ENCODE measurements at regions not wholly inside any gene's neighbourhood (a gene's known extent, or its start where the extent isn't known, plus 50 kb on each side); places are given as distances from the start of the nearest gene placed in this dataset.

DNA sequence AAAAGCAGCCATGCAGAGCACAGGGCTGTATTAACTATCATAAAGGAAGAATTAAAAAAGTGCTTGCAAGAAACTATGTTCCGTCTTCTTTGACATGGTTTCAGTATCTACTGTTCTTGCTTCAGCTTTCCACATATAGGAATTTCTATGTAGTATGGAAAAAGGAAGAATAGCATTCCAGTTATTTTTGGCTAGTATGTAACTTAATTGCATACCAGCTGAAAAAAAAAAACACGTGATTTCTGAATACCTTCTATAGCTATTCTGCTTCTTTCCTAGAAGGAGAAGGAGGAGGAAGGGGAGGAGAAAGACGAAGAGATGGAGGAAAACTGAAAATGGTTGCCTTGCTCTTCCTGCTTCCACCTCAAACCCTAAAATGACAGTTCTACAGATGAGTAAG, 619.0 kb downstream of the KCTD12 start:
- BruUV-seq (replicated peaks) = no TSS peak
- Histone ChIP-seq H3K4me3 (no peak overlapping the region), H3K4me1 (replicated peaks; ENCODE audit: insufficient read depth) (no peaks in the 10 kb centered on the region), H4K20me1 (ENCODE audit: insufficient read depth) (no peaks in the 10 kb centered on the region), H3K4me2 (no peak overlapping the region), H3K79me2 (ENCODE audit: low read depth) (no peaks in the 10 kb centered on the region), H3K9me2 (ENCODE audit: insufficient read depth) (no peaks in the 10 kb centered on the region), H3K9me3 (ENCODE audit: insufficient read depth, low read depth) (no peaks in the 10 kb centered on the region), H3K27ac (no peak overlapping the region), H3F3A (ENCODE audit: insufficient read depth, low read depth) (no peaks in the 10 kb centered on the region), H3K36me3 (ENCODE audit: low read depth) (no peaks in the 10 kb centered on the region), H2AFZ (no peak overlapping the region), H3K27me3 (ENCODE audit: insufficient read depth, low read depth) (no peaks in the 10 kb centered on the region)
- no peak for DNase-seq
- no peak for TF ChIP-seq EZH2 (IDR thresholded peaks at IDR 0.05; ENCODE audit: low read depth)
- TF ChIP-seq, protein P1, sequence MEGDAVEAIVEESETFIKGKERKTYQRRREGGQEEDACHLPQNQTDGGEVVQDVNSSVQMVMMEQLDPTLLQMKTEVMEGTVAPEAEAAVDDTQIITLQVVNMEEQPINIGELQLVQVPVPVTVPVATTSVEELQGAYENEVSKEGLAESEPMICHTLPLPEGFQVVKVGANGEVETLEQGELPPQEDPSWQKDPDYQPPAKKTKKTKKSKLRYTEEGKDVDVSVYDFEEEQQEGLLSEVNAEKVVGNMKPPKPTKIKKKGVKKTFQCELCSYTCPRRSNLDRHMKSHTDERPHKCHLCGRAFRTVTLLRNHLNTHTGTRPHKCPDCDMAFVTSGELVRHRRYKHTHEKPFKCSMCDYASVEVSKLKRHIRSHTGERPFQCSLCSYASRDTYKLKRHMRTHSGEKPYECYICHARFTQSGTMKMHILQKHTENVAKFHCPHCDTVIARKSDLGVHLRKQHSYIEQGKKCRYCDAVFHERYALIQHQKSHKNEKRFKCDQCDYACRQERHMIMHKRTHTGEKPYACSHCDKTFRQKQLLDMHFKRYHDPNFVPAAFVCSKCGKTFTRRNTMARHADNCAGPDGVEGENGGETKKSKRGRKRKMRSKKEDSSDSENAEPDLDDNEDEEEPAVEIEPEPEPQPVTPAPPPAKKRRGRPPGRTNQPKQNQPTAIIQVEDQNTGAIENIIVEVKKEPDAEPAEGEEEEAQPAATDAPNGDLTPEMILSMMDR (conservative IDR thresholded peaks at IDR 0.05) = no peak
- POLR2A ChIA-PET (ENCODE audit: unreplicated experiment) = no interaction called here
- intact Hi-C loops (cut with micrococcal nuclease; ENCODE audit: unreplicated experiment) = no loop called here
- CTCF ChIA-PET = no interaction called here

DNA sequence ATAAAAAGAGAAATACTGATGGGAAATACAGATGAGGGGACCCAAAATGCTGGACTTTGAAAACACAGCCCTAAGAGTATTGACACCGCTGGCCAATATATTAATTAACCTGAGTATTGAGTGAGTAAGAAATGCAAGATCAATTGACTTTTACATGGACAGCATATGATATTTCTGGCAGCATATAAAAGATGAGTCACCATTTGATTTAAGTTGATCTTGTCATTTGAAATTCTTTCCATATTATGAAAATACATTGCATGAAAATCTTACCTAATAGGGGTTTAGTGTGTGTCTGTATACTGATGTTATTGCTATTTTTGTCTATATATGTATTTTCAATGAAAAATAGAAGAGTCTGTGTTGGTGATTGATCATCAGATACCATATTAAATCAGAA, 619.6 kb downstream of the KCTD12 start:
- no peak overlapping the region for H3K4me3 ChIP-seq
- CTCF ChIA-PET = no interaction called here
- DNase-seq = no peak
- H4K20me1 ChIP-seq (ENCODE audit: insufficient read depth) = no peaks in the 10 kb centered on the region
- intact Hi-C loops (cut with micrococcal nuclease; ENCODE audit: unreplicated experiment) = no loop called here
- POLR2A ChIA-PET (ENCODE audit: unreplicated experiment) = no interaction called here
- no peaks in the 10 kb centered on the region for H3K27me3 ChIP-seq (ENCODE audit: insufficient read depth, low read depth)
- no peaks in the 10 kb centered on the region for H3F3A ChIP-seq (ENCODE audit: insufficient read depth, low read depth)
- no TSS peak for BruUV-seq (replicated peaks)
- H3K9me3 ChIP-seq (ENCODE audit: insufficient read depth, low read depth) = no peaks in the 10 kb centered on the region
- H3K27ac ChIP-seq = no peak overlapping the region
- H3K4me1 ChIP-seq (replicated peaks; ENCODE audit: insufficient read depth) = no peaks in the 10 kb centered on the region
- no peaks in the 10 kb centered on the region; the same call in 1 of the 2 replicates for H3K9me2 ChIP-seq (ENCODE audit: insufficient read depth)
- H2AFZ ChIP-seq = no peak overlapping the region
- TF ChIP-seq, protein P1 (conservative IDR thresholded peaks at IDR 0.05) = no peak
- no peak for TF ChIP-seq EZH2 (IDR thresholded peaks at IDR 0.05; ENCODE audit: low read depth)
- no peaks in the 10 kb centered on the region for H3K36me3 ChIP-seq (ENCODE audit: low read depth)
- H3K4me2 ChIP-seq = no peak overlapping the region
- no peaks in the 10 kb centered on the region for H3K79me2 ChIP-seq (ENCODE audit: low read depth)

DNA sequence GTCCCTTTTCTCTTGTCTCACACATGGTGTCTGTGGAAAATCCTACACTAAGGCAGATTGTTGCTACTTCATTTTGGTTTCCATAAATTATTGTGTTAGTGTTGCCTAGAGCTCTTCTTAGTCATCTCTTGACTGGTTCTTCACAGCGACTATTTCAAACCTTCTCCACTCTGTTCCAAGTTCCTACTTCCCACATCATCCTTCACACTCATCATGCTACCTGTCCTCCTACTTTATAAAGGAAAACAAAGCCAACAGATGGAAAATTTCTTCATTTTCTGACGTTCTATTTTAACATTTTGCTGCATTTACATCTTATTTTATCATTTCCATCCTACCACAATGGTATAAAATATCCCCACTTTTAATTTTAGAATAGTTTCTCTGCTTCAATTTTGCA, 614.1 kb downstream of the LMO7 start:
- no peaks in the 10 kb centered on the region for H4K20me1 ChIP-seq (ENCODE audit: insufficient read depth)
- H3K27me3 ChIP-seq (ENCODE audit: insufficient read depth, low read depth) = no peaks in the 10 kb centered on the region
- ChIA-PET POLR2A (ENCODE audit: unreplicated experiment) (no interaction called here), CTCF (no interaction called here)
- no peaks in the 10 kb centered on the region for H3K79me2 ChIP-seq (ENCODE audit: low read depth)
- no peak for DNase-seq
- no peak overlapping the region for H3K4me3 ChIP-seq
- no TSS peak for BruUV-seq (replicated peaks)
- no peaks in the 10 kb centered on the region; the same call in 1 of the 2 replicates for H3K9me3 ChIP-seq (ENCODE audit: insufficient read depth, low read depth)
- no peak overlapping the region for H2AFZ ChIP-seq
- no peaks in the 10 kb centered on the region for H3F3A ChIP-seq (ENCODE audit: insufficient read depth, low read depth)
- H3K9me2 ChIP-seq (ENCODE audit: insufficient read depth) = no peaks in the 10 kb centered on the region
- no peak overlapping the region for H3K27ac ChIP-seq
- no peaks in the 10 kb centered on the region for H3K4me1 ChIP-seq (replicated peaks; ENCODE audit: insufficient read depth)
- intact Hi-C loops (cut with micrococcal nuclease; ENCODE audit: unreplicated experiment) = no loop called here
- H3K4me2 ChIP-seq = no peak overlapping the region
- TF ChIP-seq EZH2 (IDR thresholded peaks at IDR 0.05; ENCODE audit: low read depth) = no peak
- TF ChIP-seq, protein P1 (conservative IDR thresholded peaks at IDR 0.05) = no peak
- H3K36me3 ChIP-seq (ENCODE audit: low read depth) = no peaks in the 10 kb centered on the region
